ENCODE measurements at regions not wholly inside any gene's neighbourhood (a gene's known extent, or its start where the extent isn't known, plus 50 kb on each side); places are given as distances from the start of the nearest gene placed in this dataset.

DNA sequence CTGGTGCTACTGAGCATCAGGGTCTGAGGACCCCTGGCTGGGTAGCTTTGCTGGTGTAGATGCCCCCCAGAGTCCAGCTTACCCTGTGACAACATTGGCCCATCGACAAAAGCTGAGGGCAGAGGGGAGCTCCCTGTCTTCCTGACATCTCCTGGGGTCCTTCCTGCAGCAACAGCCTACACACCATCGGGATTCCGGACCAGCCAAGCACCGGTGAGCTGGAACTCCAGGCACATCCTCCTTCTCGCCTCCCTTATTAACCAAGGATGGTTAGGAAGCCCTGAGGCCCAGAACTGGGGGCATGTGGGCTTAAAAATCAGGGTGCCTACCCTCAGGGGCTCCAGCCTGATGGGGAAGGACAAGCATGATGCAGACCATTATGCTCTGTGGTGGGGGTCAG, 658.0 kb downstream of the PTPRU start:
- Histone ChIP-seq H3K27me3 (ENCODE audit: insufficient read depth, low read length) (no peaks in the 10 kb centered on the region), H3K4me3 (ENCODE audit: low read depth, low read length) (no peak overlapping the region), H3K27ac (ENCODE audit: low read depth, low read length) (no peak overlapping the region), H2AFZ (ENCODE audit: low read length, unreplicated experiment) (no peak overlapping the region), H3K79me2 (ENCODE audit: control insufficient read depth, insufficient read depth, low read length, unreplicated experiment) (no peaks in the 10 kb centered on the region), H3K4me1 (ENCODE audit: control insufficient read depth, insufficient read depth, low read length, unreplicated experiment) (no peaks in the 10 kb centered on the region), H3K36me3 (ENCODE audit: insufficient read depth, low read length) (no peaks in the 10 kb centered on the region)

GRCh38 chr1:29893806-29894205, 657.5 kb downstream of the PTPRU start:
- Histone ChIP-seq H2AFZ (ENCODE audit: low read length, unreplicated experiment) (no peak overlapping the region), H3K27ac (ENCODE audit: low read depth, low read length) (no peak overlapping the region), H3K4me3 (ENCODE audit: low read depth, low read length) (no peak overlapping the region), H3K36me3 (ENCODE audit: insufficient read depth, low read length) (no peaks in the 10 kb centered on the region), H3K79me2 (ENCODE audit: control insufficient read depth, insufficient read depth, low read length, unreplicated experiment) (no peaks in the 10 kb centered on the region), H3K4me1 (ENCODE audit: control insufficient read depth, insufficient read depth, low read length, unreplicated experiment) (no peaks in the 10 kb centered on the region), H3K27me3 (ENCODE audit: insufficient read depth, low read length) (no peaks in the 10 kb centered on the region)

DNA sequence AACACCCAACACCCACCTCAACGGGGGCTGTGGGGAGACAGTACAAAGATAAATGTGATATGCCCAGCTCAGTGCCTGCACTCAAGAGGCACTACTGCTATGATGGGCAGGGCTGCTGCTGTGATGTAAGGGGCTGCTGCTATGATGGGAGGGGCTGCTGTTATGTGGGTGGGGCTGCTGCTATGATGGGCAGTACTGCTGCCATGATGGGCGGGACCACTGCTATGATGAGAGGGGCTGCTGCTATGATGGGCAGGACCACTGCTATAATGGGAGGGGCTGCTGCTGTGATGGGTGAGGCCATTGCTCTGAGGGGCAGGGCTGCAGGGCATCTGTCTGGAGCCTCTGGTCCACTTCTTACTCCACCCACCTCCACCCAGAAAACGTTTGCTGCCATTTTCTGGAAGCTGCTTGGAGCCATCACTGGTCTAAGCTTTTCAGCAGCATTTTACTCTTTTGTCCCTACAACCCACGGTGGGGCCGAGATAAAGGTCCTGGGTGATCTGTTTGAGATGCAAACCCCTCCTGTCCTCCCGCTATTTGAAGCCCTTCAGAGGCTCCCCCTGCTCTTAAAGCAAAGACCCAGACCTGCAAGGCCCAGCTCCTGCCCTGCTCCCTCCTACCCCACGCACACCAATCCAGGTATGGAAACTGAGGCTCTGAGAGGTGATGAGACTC, 656.9 kb downstream of the PTPRU start:
- Histone ChIP-seq H3K27ac (ENCODE audit: low read depth, low read length) (no peak overlapping the region), H3K4me1 (ENCODE audit: control insufficient read depth, insufficient read depth, low read length, unreplicated experiment) (no peaks in the 10 kb centered on the region), H3K27me3 (ENCODE audit: insufficient read depth, low read length) (no peaks in the 10 kb centered on the region), H2AFZ (ENCODE audit: low read length, unreplicated experiment) (no peak overlapping the region), H3K4me3 (ENCODE audit: low read depth, low read length) (no peak overlapping the region), H3K36me3 (ENCODE audit: insufficient read depth, low read length) (no peaks in the 10 kb centered on the region), H3K79me2 (ENCODE audit: control insufficient read depth, insufficient read depth, low read length, unreplicated experiment) (no peaks in the 10 kb centered on the region)

DNA sequence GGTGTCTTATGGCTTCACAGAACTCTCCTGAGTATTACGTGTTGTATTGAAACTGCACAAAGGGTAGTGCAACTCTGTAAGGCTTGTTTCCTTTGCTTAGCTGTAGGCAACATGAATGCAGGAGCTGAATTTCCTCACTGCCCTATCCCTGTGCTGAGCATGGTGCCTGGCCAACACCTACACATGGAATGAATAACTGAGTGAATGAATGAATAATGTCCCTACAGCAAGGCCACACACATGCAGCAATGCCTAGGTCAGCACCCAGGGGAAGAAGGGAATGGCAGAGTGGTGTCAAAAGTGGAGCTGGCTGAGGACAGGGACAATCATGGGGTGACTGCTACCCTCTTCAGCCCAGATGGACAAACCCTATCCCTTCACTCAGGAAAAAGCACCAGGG, 655.9 kb downstream of the PTPRU start:
- no peak overlapping the region for H3K4me3 ChIP-seq (ENCODE audit: low read depth, low read length)
- no peaks in the 10 kb centered on the region for H3K4me1 ChIP-seq (ENCODE audit: control insufficient read depth, insufficient read depth, low read length, unreplicated experiment)
- H3K27me3 ChIP-seq (ENCODE audit: insufficient read depth, low read length): no peaks in the 10 kb centered on the region

DNA sequence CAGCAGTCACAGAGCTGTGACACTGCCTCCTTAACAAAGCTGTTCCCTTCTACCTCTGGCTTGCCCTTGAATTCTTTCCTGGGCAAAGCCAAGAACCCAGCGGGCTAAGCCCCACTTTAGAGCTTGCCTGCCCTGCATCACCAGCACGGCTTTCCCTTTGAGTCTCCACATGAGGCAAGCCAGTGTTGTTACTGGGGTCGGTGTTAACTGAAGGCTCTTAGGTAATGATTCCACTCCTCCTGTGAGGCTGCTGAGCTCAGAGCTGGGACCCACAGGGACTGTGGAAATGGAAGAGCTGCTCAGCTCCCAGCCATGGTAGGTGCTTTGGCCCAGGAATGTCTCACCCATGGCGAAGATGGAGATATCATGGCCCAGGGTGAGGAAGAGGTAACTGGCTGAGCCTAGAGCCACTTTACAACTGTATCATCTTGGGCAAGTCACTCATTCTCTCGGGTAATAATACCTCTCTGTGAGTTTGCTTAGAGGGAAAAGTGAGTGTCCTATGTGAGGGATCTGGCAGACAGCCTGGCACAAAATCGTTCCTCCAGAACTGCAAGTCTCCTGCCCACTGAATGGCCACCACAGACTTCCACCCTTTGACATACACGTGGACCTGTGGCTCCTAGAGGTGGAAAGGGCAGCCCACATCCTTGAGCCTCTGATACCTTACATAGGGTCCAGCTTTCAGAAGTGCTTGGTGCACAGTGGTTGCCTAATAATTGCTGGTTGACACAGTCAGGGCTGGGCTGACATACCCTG, 654.1 kb downstream of the PTPRU start:
- Histone ChIP-seq H3K27ac (ENCODE audit: low read depth, low read length) (no peak overlapping the region), H3K36me3 (ENCODE audit: insufficient read depth, low read length) (no peaks in the 10 kb centered on the region), H3K27me3 (ENCODE audit: insufficient read depth, low read length) (no peaks in the 10 kb centered on the region), H2AFZ (ENCODE audit: low read length, unreplicated experiment) (no peak overlapping the region), H3K4me1 (ENCODE audit: control insufficient read depth, insufficient read depth, low read length, unreplicated experiment) (no peaks in the 10 kb centered on the region), H3K79me2 (ENCODE audit: control insufficient read depth, insufficient read depth, low read length, unreplicated experiment) (no peaks in the 10 kb centered on the region), H3K4me3 (ENCODE audit: low read depth, low read length) (no peak overlapping the region)

More for the DNA sequence above, 655.9 kb downstream of the PTPRU start:
- Histone ChIP-seq H3K79me2 (ENCODE audit: control insufficient read depth, insufficient read depth, low read length, unreplicated experiment) (no peaks in the 10 kb centered on the region), H3K36me3 (ENCODE audit: insufficient read depth, low read length) (no peaks in the 10 kb centered on the region), H3K27ac (ENCODE audit: low read depth, low read length) (no peak overlapping the region), H2AFZ (ENCODE audit: low read length, unreplicated experiment) (no peak overlapping the region)

GRCh38 chr1:29889776-29890175, 653.5 kb downstream of the PTPRU start:
- Histone ChIP-seq H3K4me1 (ENCODE audit: control insufficient read depth, insufficient read depth, low read length, unreplicated experiment) (no peaks in the 10 kb centered on the region), H3K4me3 (ENCODE audit: low read depth, low read length) (no peak overlapping the region), H3K27ac (ENCODE audit: low read depth, low read length) (no peak overlapping the region), H2AFZ (ENCODE audit: low read length, unreplicated experiment) (no peak overlapping the region), H3K36me3 (ENCODE audit: insufficient read depth, low read length) (no peaks in the 10 kb centered on the region), H3K79me2 (ENCODE audit: control insufficient read depth, insufficient read depth, low read length, unreplicated experiment) (no peaks in the 10 kb centered on the region), H3K27me3 (ENCODE audit: insufficient read depth, low read length) (no peaks in the 10 kb centered on the region)

GRCh38 chr1:29884740-29885139, 648.4 kb downstream of the PTPRU start:
- Histone ChIP-seq H3K79me2 (ENCODE audit: control insufficient read depth, insufficient read depth, low read length, unreplicated experiment) (no peaks in the 10 kb centered on the region), H3K27me3 (ENCODE audit: insufficient read depth, low read length) (no peaks in the 10 kb centered on the region), H3K36me3 (ENCODE audit: insufficient read depth, low read length) (no peaks in the 10 kb centered on the region), H3K4me3 (ENCODE audit: low read depth, low read length) (no peak overlapping the region), H3K4me1 (ENCODE audit: control insufficient read depth, insufficient read depth, low read length, unreplicated experiment) (no peaks in the 10 kb centered on the region), H2AFZ (ENCODE audit: low read length, unreplicated experiment) (no peak overlapping the region), H3K27ac (ENCODE audit: low read depth, low read length) (no peak overlapping the region)

- Histone ChIP-seq H3K79me2 (ENCODE audit: control insufficient read depth, insufficient read depth, low read length, unreplicated experiment) (no peaks in the 10 kb centered on the region), H3K4me3 (ENCODE audit: low read depth, low read length) (no peak overlapping the region), H3K4me1 (ENCODE audit: control insufficient read depth, insufficient read depth, low read length, unreplicated experiment) (no peaks in the 10 kb centered on the region), H2AFZ (ENCODE audit: low read length, unreplicated experiment) (no peak overlapping the region), H3K27ac (ENCODE audit: low read depth, low read length) (no peak overlapping the region), H3K27me3 (ENCODE audit: insufficient read depth, low read length) (no peaks in the 10 kb centered on the region), H3K36me3 (ENCODE audit: insufficient read depth, low read length) (no peaks in the 10 kb centered on the region)
Observed at GRCh38 chr1:29883986-29884385, 647.7 kb downstream of the PTPRU start.

- H3K27me3 ChIP-seq (ENCODE audit: insufficient read depth, low read length): no peaks in the 10 kb centered on the region
- no peaks in the 10 kb centered on the region for H3K79me2 ChIP-seq (ENCODE audit: control insufficient read depth, insufficient read depth, low read length, unreplicated experiment)
- no peak overlapping the region for H2AFZ ChIP-seq (ENCODE audit: low read length, unreplicated experiment)
- H3K36me3 ChIP-seq (ENCODE audit: insufficient read depth, low read length): no peaks in the 10 kb centered on the region
- no peak overlapping the region for H3K4me3 ChIP-seq (ENCODE audit: low read depth, low read length)
- no peaks in the 10 kb centered on the region for H3K4me1 ChIP-seq (ENCODE audit: control insufficient read depth, insufficient read depth, low read length, unreplicated experiment)
- no peak overlapping the region for H3K27ac ChIP-seq (ENCODE audit: low read depth, low read length)
Observed at GRCh38 chr1:29883411-29883832, 647.1 kb downstream of the PTPRU start.

DNA sequence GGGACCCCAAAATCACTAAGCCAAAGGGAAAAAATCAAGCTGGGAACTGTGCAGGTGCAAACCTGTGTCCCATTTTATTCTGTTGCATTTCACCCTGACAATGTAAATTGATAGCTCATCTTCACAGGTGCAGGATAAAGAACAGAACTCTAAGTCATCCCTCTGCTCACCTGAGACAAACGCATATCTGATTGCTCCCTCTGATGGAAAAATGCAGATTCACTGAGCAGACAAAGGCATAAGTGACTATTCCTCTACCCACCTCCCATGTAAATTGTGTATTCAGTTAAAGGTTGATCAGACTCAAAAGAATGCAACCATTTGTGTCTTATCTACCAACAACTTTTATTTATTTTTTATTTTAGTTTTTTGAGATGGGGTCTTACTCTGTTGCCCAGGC, 644.2 kb downstream of the PTPRU start:
- Histone ChIP-seq H3K4me3 (ENCODE audit: low read depth, low read length) (no peak overlapping the region), H2AFZ (ENCODE audit: low read length, unreplicated experiment) (no peak overlapping the region), H3K4me1 (ENCODE audit: control insufficient read depth, insufficient read depth, low read length, unreplicated experiment) (no peaks in the 10 kb centered on the region), H3K27ac (ENCODE audit: low read depth, low read length) (no peak overlapping the region), H3K79me2 (ENCODE audit: control insufficient read depth, insufficient read depth, low read length, unreplicated experiment) (no peaks in the 10 kb centered on the region), H3K36me3 (ENCODE audit: insufficient read depth, low read length) (no peaks in the 10 kb centered on the region), H3K27me3 (ENCODE audit: insufficient read depth, low read length) (peaks cover 5% of the 10 kb centered on the region; the same call in 1 of the 2 replicates)

DNA sequence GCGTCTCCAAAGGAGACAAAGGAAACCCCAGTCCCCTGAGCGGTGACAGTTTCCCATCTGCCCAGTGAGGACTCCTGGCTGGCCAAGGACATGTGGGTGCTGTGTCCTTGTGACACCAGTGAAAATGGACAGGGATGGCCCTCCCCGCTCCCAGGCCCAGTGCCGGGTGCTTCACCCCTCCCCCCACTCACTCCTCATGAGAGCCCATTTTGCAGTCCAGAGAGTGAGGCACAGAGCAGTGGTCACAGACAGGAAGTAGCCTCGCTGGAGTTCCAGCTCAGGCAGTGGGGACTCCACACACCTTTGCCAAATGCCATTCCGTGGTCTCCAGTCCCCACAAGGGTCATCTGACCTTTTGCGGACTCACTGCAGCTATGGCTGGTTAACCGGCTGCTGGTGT, 642.9 kb downstream of the PTPRU start:
- H2AFZ ChIP-seq (ENCODE audit: low read length, unreplicated experiment): no peak overlapping the region
- H3K4me3 ChIP-seq (ENCODE audit: low read depth, low read length): no peak overlapping the region
- H3K27ac ChIP-seq (ENCODE audit: low read depth, low read length): no peak overlapping the region
- H3K36me3 ChIP-seq (ENCODE audit: insufficient read depth, low read length): no peaks in the 10 kb centered on the region
- no peaks in the 10 kb centered on the region for H3K79me2 ChIP-seq (ENCODE audit: control insufficient read depth, insufficient read depth, low read length, unreplicated experiment)
- no peaks in the 10 kb centered on the region for H3K4me1 ChIP-seq (ENCODE audit: control insufficient read depth, insufficient read depth, low read length, unreplicated experiment)
- peaks cover 5% of the 10 kb centered on the region; the same call in 1 of the 2 replicates for H3K27me3 ChIP-seq (ENCODE audit: insufficient read depth, low read length)

Measured in ACC112 (cell line).